ENCODE measurements at regions not wholly inside any gene's neighbourhood (a gene's known extent, or its start where the extent isn't known, plus 50 kb on each side); places are given as distances from the start of the nearest gene placed in this dataset.

- dilution Hi-C loops (cut with MboI; ENCODE audit: extremely low pct_ligation_motif_present, low sequenced_read_pairs), result no loop called here
- no peak for FAIRE-seq
Measured at GRCh38 chr3:78052746-78053145, 1012.8 kb downstream of the ROBO2 start.

GRCh38 chr3:78066287-78066686 is 1026.4 kb downstream of the ROBO2 start:
- dilution Hi-C loops (cut with MboI; ENCODE audit: extremely low pct_ligation_motif_present, low sequenced_read_pairs), result no loop called here
- DNase-seq (ENCODE audit: low read depth, low spot score) (no peak), FAIRE-seq (no peak)
- Histone ChIP-seq H3K36me3 (ENCODE audit: control insufficient read depth in 2 of 2, extremely low read depth in 1 of 2, insufficient read depth in 2 of 2, low read length in 2 of 2) (no peaks in the 10 kb centered on the region), H3K4me3 (ENCODE audit: control insufficient read depth in 2 of 3, extremely low read depth in 1 of 3, insufficient read depth in 2 of 3, low read depth in 1 of 3, low read length in 3 of 3) (no peak overlapping the region), H3K27me3 (ENCODE audit: control insufficient read depth, extremely low read depth, insufficient read depth, low read length) (no peaks in the 10 kb centered on the region), H3K27ac (ENCODE audit: control insufficient read depth, insufficient read depth, low read length) (no peak overlapping the region), H3K4me1 (ENCODE audit: control insufficient read depth, extremely low read depth, insufficient read depth, low read length) (no peaks in the 10 kb centered on the region), H3K9ac (ENCODE audit: control insufficient read depth, extremely low read depth, insufficient read depth, low read length) (no peak overlapping the region), H3K4me2 (ENCODE audit: control insufficient read depth, extremely low read depth, insufficient read depth, low read depth, low read length) (no peak overlapping the region), H3K79me2 (ENCODE audit: control insufficient read depth, insufficient read depth, low read length) (no peaks in the 10 kb centered on the region), H3K9me3 (ENCODE audit: control insufficient read depth, low read depth, low read length) (no peaks in the 10 kb centered on the region), H2AFZ (ENCODE audit: control insufficient read depth, low read length) (no peak overlapping the region), H4K20me1 (ENCODE audit: control insufficient read depth, extremely low read depth, insufficient read depth, low read length) (no peaks in the 10 kb centered on the region), H3K9me1 (ENCODE audit: control insufficient read depth, extremely low read depth, insufficient read depth, low read length) (no peaks in the 10 kb centered on the region)
- TF ChIP-seq EZH2 (IDR thresholded peaks at IDR 0.05; ENCODE audit: low read length) (no peak), CTCF (optimal IDR thresholded peaks at IDR 0.05 in 1 of 3, IDR thresholded peaks at IDR 0.05 in 1 of 3, conservative IDR thresholded peaks at IDR 0.05 in 1 of 3; ENCODE audit: extremely low read depth in 1 of 3, insufficient read depth in 2 of 3, low read length in 3 of 3) (no peak)

More at GRCh38 chr3:78052746-78053145, 1012.8 kb downstream of the ROBO2 start:
- H3K9ac ChIP-seq (ENCODE audit: control insufficient read depth, extremely low read depth, insufficient read depth, low read length), result no peak overlapping the region
- DNase-seq (ENCODE audit: low read depth, low spot score), result no peak
- no peaks in the 10 kb centered on the region for H3K9me1 ChIP-seq (ENCODE audit: control insufficient read depth, extremely low read depth, insufficient read depth, low read length)
- no peak overlapping the region for H2AFZ ChIP-seq (ENCODE audit: control insufficient read depth, low read length)
- no peak for TF ChIP-seq CTCF (optimal IDR thresholded peaks at IDR 0.05 in 1 of 3, IDR thresholded peaks at IDR 0.05 in 1 of 3, conservative IDR thresholded peaks at IDR 0.05 in 1 of 3; ENCODE audit: extremely low read depth in 1 of 3, insufficient read depth in 2 of 3, low read length in 3 of 3)
- no peak for TF ChIP-seq EZH2 (IDR thresholded peaks at IDR 0.05; ENCODE audit: low read length)
- no peaks in the 10 kb centered on the region for H3K36me3 ChIP-seq (ENCODE audit: control insufficient read depth in 2 of 2, extremely low read depth in 1 of 2, insufficient read depth in 2 of 2, low read length in 2 of 2)
- no peak overlapping the region for H3K4me2 ChIP-seq (ENCODE audit: control insufficient read depth, extremely low read depth, insufficient read depth, low read depth, low read length)
- no peak overlapping the region for H3K27ac ChIP-seq (ENCODE audit: control insufficient read depth, insufficient read depth, low read length)
- no peaks in the 10 kb centered on the region for H3K79me2 ChIP-seq (ENCODE audit: control insufficient read depth, insufficient read depth, low read length)
- no peaks in the 10 kb centered on the region for H3K4me1 ChIP-seq (ENCODE audit: control insufficient read depth, extremely low read depth, insufficient read depth, low read length)
- no peak overlapping the region for H3K4me3 ChIP-seq (ENCODE audit: control insufficient read depth in 2 of 3, extremely low read depth in 1 of 3, insufficient read depth in 2 of 3, low read depth in 1 of 3, low read length in 3 of 3)
- H3K27me3 ChIP-seq (ENCODE audit: control insufficient read depth, extremely low read depth, insufficient read depth, low read length), result no peaks in the 10 kb centered on the region
- no peaks in the 10 kb centered on the region for H4K20me1 ChIP-seq (ENCODE audit: control insufficient read depth, extremely low read depth, insufficient read depth, low read length)
- H3K9me3 ChIP-seq (ENCODE audit: control insufficient read depth, low read depth, low read length), result no peaks in the 10 kb centered on the region

Data from keratinocyte (primary cell).